ENCODE measurements at regions not wholly inside any gene's neighbourhood (a gene's known extent, or its start where the extent isn't known, plus 50 kb on each side); places are given as distances from the start of the nearest gene placed in this dataset.

DNA sequence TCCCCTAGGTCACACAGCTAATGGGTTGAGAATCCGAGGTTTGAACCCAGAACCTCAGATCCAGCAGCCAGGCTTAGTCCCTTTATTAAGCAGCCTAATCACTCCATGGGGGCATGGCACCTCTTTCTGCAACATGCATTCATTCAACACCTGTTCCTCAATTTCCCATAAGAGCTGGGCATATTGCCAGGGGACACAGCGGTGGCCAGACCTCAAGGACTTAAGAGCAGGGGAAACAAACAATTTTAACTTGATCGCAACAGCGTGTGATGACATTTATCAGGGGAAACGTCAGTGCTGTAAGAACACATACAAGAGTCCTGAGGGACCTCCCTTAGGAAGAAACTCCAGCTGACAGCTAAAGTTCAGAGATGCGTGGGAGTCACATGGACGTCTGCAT lies 267.4 kb upstream of the CDH4 start:
- TF ChIP-seq CTCF (conservative IDR thresholded peaks at IDR 0.05) = no peak
- Histone ChIP-seq H3K36me3 (ENCODE audit: control insufficient read depth, insufficient read depth, low read length) (no peaks in the 10 kb centered on the region), H3K27me3 (ENCODE audit: control insufficient read depth, insufficient read depth, low read length, poor library complexity, severe bottlenecking) (no peaks in the 10 kb centered on the region), H3K27ac (ENCODE audit: low read depth, low read length) (no peak overlapping the region), H3K4me1 (ENCODE audit: control insufficient read depth, insufficient read depth, low read length) (no peaks in the 10 kb centered on the region), H3K4me3 (ENCODE audit: low read length) (no peak overlapping the region), H3K9me3 (ENCODE audit: control insufficient read depth, low read length) (peaks cover 9% of the 10 kb centered on the region), H3K9ac (ENCODE audit: extremely low read depth, low read length, poor library complexity, severe bottlenecking) (no peak overlapping the region)
- no peak for DNase-seq
- Mint-ChIP-seq H3K27ac (no peak overlapping the region), H3K36me3 (ENCODE audit: low read depth) (no peaks in the 10 kb centered on the region), H3K27me3 (ENCODE audit: insufficient read depth) (peaks cover 65% of the 10 kb centered on the region), H3K9me3 (peaks cover 11% of the 10 kb centered on the region), H3K4me3 (no peak overlapping the region), H3K4me1 (no peaks in the 10 kb centered on the region)
- WGBS, 2 experiments (ENCODE audit: insufficient coverage in 1 of 2, insufficient read length in 1 of 2) = 89 to 93% methylated on average over 5 to 7 of the region's 7 CpGs

- Histone ChIP-seq H3K27ac (ENCODE audit: low read depth, low read length) (no peak overlapping the region), H3K27me3 (ENCODE audit: control insufficient read depth, insufficient read depth, low read length, poor library complexity, severe bottlenecking) (no peaks in the 10 kb centered on the region), H3K36me3 (ENCODE audit: control insufficient read depth, insufficient read depth, low read length) (no peaks in the 10 kb centered on the region), H3K4me3 (ENCODE audit: low read length) (no peak overlapping the region), H3K9me3 (ENCODE audit: control insufficient read depth, low read length) (no peaks in the 10 kb centered on the region), H3K4me1 (ENCODE audit: control insufficient read depth, insufficient read depth, low read length) (no peaks in the 10 kb centered on the region), H3K9ac (ENCODE audit: extremely low read depth, low read length, poor library complexity, severe bottlenecking) (no peak overlapping the region)
- 91 to 95% methylated on average over 10 to 12 of the region's 12 CpGs for WGBS, 2 experiments (ENCODE audit: insufficient coverage in 1 of 2, insufficient read length in 1 of 2)
- Mint-ChIP-seq H3K4me1 (no peaks in the 10 kb centered on the region), H3K4me3 (no peak overlapping the region), H3K36me3 (ENCODE audit: low read depth) (no peaks in the 10 kb centered on the region), H3K27ac (no peak overlapping the region), H3K9me3 (no peaks in the 10 kb centered on the region), H3K27me3 (ENCODE audit: insufficient read depth) (peaks cover 73% of the 10 kb centered on the region)
- no peak for DNase-seq
- no peak for TF ChIP-seq CTCF (conservative IDR thresholded peaks at IDR 0.05)
Observed at GRCh38 chr20:60986506-60987156, 265.4 kb upstream of the CDH4 start.

DNA sequence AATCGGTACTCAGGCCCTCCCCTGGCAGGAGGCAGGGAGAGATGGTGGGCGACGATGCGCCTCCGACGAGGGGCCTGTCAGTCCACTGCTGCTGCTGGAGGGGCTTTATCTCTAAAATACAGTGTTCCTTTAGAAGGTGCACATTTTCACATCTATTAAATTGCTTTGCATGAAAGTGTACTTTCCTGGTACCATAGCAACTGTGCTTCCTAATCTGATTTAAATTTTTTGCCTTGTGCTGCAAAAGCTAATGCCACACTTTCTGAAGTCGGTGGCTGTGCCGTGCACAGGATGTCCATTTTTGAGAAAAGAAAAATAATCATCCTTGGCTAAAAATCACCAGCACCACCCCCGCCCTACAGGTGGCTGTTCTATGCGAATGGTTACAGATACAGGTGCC lies 262.0 kb upstream of the CDH4 start:
- Mint-ChIP-seq H3K27ac (no peak overlapping the region), H3K27me3 (ENCODE audit: insufficient read depth) (peaks cover 69% of the 10 kb centered on the region), H3K36me3 (ENCODE audit: low read depth) (no peaks in the 10 kb centered on the region), H3K4me3 (no peak overlapping the region), H3K4me1 (peaks cover 12% of the 10 kb centered on the region), H3K9me3 (no peaks in the 10 kb centered on the region)
- no peak for TF ChIP-seq CTCF (conservative IDR thresholded peaks at IDR 0.05)
- no peak overlapping the region for H3K9ac ChIP-seq (ENCODE audit: extremely low read depth, low read length, poor library complexity, severe bottlenecking)
- no peaks in the 10 kb centered on the region for H3K36me3 ChIP-seq (ENCODE audit: control insufficient read depth, insufficient read depth, low read length)
- H3K27me3 ChIP-seq (ENCODE audit: control insufficient read depth, insufficient read depth, low read length, poor library complexity, severe bottlenecking) = no peaks in the 10 kb centered on the region
- no peak overlapping the region for H3K4me3 ChIP-seq (ENCODE audit: low read length)
- DNase-seq = no peak
- no peaks in the 10 kb centered on the region for H3K9me3 ChIP-seq (ENCODE audit: control insufficient read depth, low read length)
- H3K27ac ChIP-seq (ENCODE audit: low read depth, low read length) = no peak overlapping the region
- WGBS, 2 experiments (ENCODE audit: insufficient coverage in 1 of 2, insufficient read length in 1 of 2) = 74 to 78% methylated on average over 5 to 10 of the region's 10 CpGs
- no peaks in the 10 kb centered on the region for H3K4me1 ChIP-seq (ENCODE audit: control insufficient read depth, insufficient read depth, low read length)

All from endodermal cell (in vitro differentiated cells).